Psoas muscle (tissue), 7 donors: ENCODE measurements at regions not wholly inside any gene's neighbourhood (a gene's known extent, or its start where the extent isn't known, plus 50 kb on each side); places are given as distances from the start of the nearest gene placed in this dataset.
"Not testable (repeated sequence)": the region's sequence is repeated elsewhere in the genome, so short reads cannot be mapped to it uniquely, and the experiment has no call there.

Experiments used
- ATAC-seq, 4 donors: fragments of 200-7000 bp; cut with Tn5 transposase; one replicate each; pipeline ENCODE4 v1.9.1; 2020; ENCODE audit warnings: moderate library complexity in 3 of 4, mild to moderate bottlenecking in 2 of 4
- DNase-seq, 2 donors: peaks; one replicate each; pipeline ENCODE4 v3.0.0-alpha.2; 2020
- H3K27ac ChIP-seq: fragments of 200-600 bp; one replicate; pipeline ENCODE4 v1.8.0; 2022
- H3K27me3 ChIP-seq, 3 donors: fragments of 200-600 bp in 1 of 3; one replicate each; pipeline versions ENCODE4 v1.6.1 to v1.8.0; 2013 to 2022; ENCODE audit warnings: low read length in 2 of 3, mild to moderate bottlenecking in 2 of 3, moderate library complexity in 1 of 3; ENCODE audit not compliant: insufficient read depth in 3 of 3
- H3K36me3 ChIP-seq, 2 donors: fragments of 200-600 bp in 1 of 2; one replicate each; pipeline versions ENCODE4 v1.6.1 to v1.8.0; 2013 to 2022; ENCODE audit warnings: low read depth in 1 of 2, mild to moderate bottlenecking in 1 of 2, moderate library complexity in 1 of 2; ENCODE audit not compliant: insufficient read depth in 1 of 2
- H3K4me1 ChIP-seq: fragments of 200-600 bp; one replicate; pipeline ENCODE4 v1.8.0; 2022
- H3K4me3 ChIP-seq: fragments of 200-600 bp; one replicate; pipeline ENCODE4 v1.8.0; 2022; ENCODE audit warnings: mild to moderate bottlenecking
- H3K9me3 ChIP-seq: fragments of 200-600 bp; one replicate; pipeline ENCODE4 v1.8.0; 2022
- CTCF ChIP-seq: fragments of 200-600 bp; IDR thresholded peaks from one replicate; pipeline ENCODE4 v1.8.0; 2022; ENCODE audit warnings: antibody characterized with exemption
- WGBS, 3 donors: extraction: QIAGEN DNeasy Blood & Tissue Kit; methylation state at CpG; one replicate each; pipeline versions ENCODE4 v1.1.6 to v1.1.7; 2013; 5-methylcytosine and 5-hydroxymethylcytosine counted together
- intact Hi-C, 2 donors: fragments of 100-400 bp; cut with DNase I; formaldehyde crosslinking; loops; one replicate each; pipeline versions ENCODE4 v1.11.0 to v1.14.2; 2022
- donor health status: healthy with polysubstance abuse.
- donor health status: DM: no; HTN: no; CAD: no; lungs with moderate emphysema.
- donor health status: Bipolar disorder and iron deficiency.
- donor health status: healthy.
- donor health status: DM: yes; HTN: yes; CAD: no.
- donor health status: DM: no; HTN: no; CAD: no.
- donor health status: DM: yes; HTN: yes; CAD: no.

- Histone ChIP-seq H3K9me3 (no peaks in the 10 kb centered on the region), H3K4me3 (no peak overlapping the region), H3K27ac (no peak overlapping the region), H3K36me3 (no peaks in the 10 kb centered on the region), H3K27me3 (no peaks in the 10 kb centered on the region), H3K4me1 (no peaks in the 10 kb centered on the region)
- intact Hi-C loops = no loop called here
- DNase-seq (no peak), ATAC-seq (no peak)
- TF ChIP-seq CTCF = no peak
- 68 to 69% (median 69%) methylated on average over 7 of the region's 7 CpGs for WGBS, 3 donors
Observed at GRCh38 chr2:195138435-195138834, 518.6 kb upstream of the SLC39A10 start.

- ATAC-seq, H3K36me3 ChIP-seq, H3K27me3 ChIP-seq, intact Hi-C loops, H3K9me3 ChIP-seq, H3K27ac ChIP-seq, DNase-seq, H3K4me3 ChIP-seq, H3K4me1 ChIP-seq: not testable (repeated sequence)
- WGBS, 3 donors = 98 to 100% (median 99%) methylated on average over 3 of the region's 3 CpGs
Observed at GRCh38 chr2:195125889-195126288, 531.1 kb upstream of the SLC39A10 start.

- no peak overlapping the region for H3K4me3 ChIP-seq
- no peak for DNase-seq
- no peak overlapping the region for H3K27ac ChIP-seq
- H3K36me3 ChIP-seq = no peaks in the 10 kb centered on the region
- no peaks in the 10 kb centered on the region for H3K27me3 ChIP-seq
- no peaks in the 10 kb centered on the region for H3K9me3 ChIP-seq
- 85 to 90% (median 86%) methylated on average over 10 of the region's 10 CpGs for WGBS, 3 donors
- H3K4me1 ChIP-seq = no peaks in the 10 kb centered on the region
- no peak for ATAC-seq
- intact Hi-C loops = no loop called here
- no peak for TF ChIP-seq CTCF
Observed at GRCh38 chr2:195124391-195125079, 532.5 kb upstream of the SLC39A10 start.

- no peak overlapping the region for H3K27ac ChIP-seq
- ATAC-seq (no peak), DNase-seq (no peak)
- intact Hi-C loops = loop anchor here in 1 of 2 donors (2.0 kb wide), 1 partner anchor 14 kb away; no protein-coding TSS in a partner anchor
- WGBS, 3 donors = 70 to 92% (median 87%) methylated on average over 1 of the region's 1 CpG
- no peaks in the 10 kb centered on the region for H3K4me1 ChIP-seq
- TF ChIP-seq CTCF = no peak
- no peaks in the 10 kb centered on the region for H3K36me3 ChIP-seq
- H3K4me3 ChIP-seq = no peak overlapping the region
- no peaks in the 10 kb centered on the region for H3K27me3 ChIP-seq
- H3K9me3 ChIP-seq = no peaks in the 10 kb centered on the region
Observed at GRCh38 chr2:195122653-195123052, 534.4 kb upstream of the SLC39A10 start.

GRCh38 chr2:195121341-195121740 lies 535.7 kb upstream of the SLC39A10 start:
- Histone ChIP-seq H3K27ac (no peak overlapping the region), H3K36me3 (no peaks in the 10 kb centered on the region), H3K4me1 (no peaks in the 10 kb centered on the region), H3K9me3 (no peaks in the 10 kb centered on the region), H3K4me3 (no peak overlapping the region), H3K27me3 (no peaks in the 10 kb centered on the region)
- ATAC-seq (no peak), DNase-seq (no peak)
- TF ChIP-seq CTCF = no peak
- WGBS, 3 donors = 18 to 21% (median 20%) methylated on average over 3 of the region's 3 CpGs
- intact Hi-C loops = no loop called here
